GM12878 (cell line): ENCODE measurements at regions not wholly inside any gene's neighbourhood (a gene's known extent, or its start where the extent isn't known, plus 50 kb on each side); places are given as distances from the start of the nearest gene placed in this dataset.

ENCODE experiments used
- CTCF ChIP-seq, 3 experiments: IDR thresholded peaks in 2 of 3; conservative IDR thresholded peaks in 1 of 3; 2 replicates each; pipeline ENCODE4 v1.5.1; 2011; ENCODE audit warnings: low read depth in 3 of 3, low read length in 3 of 3, mild to moderate bottlenecking in 3 of 3, control low read depth in 2 of 3, moderate library complexity in 2 of 3, inconsistent platforms in 1 of 3, mixed read lengths in 1 of 3; ENCODE audit not compliant: control insufficient read depth in 2 of 3, insufficient read depth in 1 of 3; ENCODE audit errors: extremely low read depth in 1 of 3
- EZH2 ChIP-seq: IDR thresholded peaks from 2 replicates; pipeline ENCODE4 v1.6.1; 2012; ENCODE audit warnings: low read depth, mild to moderate bottlenecking, control low read depth, inconsistent platforms, low read length, borderline replicate concordance; ENCODE audit not compliant: control insufficient read depth
- FOS ChIP-seq: IDR thresholded peaks from 3 replicates; pipeline ENCODE4 v1.6.1; 2011; ENCODE audit warnings: borderline replicate concordance; ENCODE audit not compliant: insufficient read length; ENCODE audit errors: extremely low read depth
- MEF2A ChIP-seq: IDR thresholded peaks from 2 replicates; pipeline ENCODE4 v1.6.1; 2011; ENCODE audit warnings: low read depth, mild to moderate bottlenecking, low read length, moderate library complexity; ENCODE audit not compliant: insufficient read depth
- POLR2AphosphoS5 ChIP-seq: IDR thresholded peaks from 2 replicates; pipeline ENCODE4 v1.6.1; 2011; ENCODE audit warnings: mild to moderate bottlenecking, low read length, inconsistent platforms
- TF ChIP-seq, protein P1 (sequence below): IDR thresholded peaks from 2 replicates; pipeline ENCODE4 v1.6.1; 2011; ENCODE audit warnings: low read depth, mild to moderate bottlenecking, low read length, moderate library complexity, borderline replicate concordance; ENCODE audit errors: extremely low read depth

- no peak for TF ChIP-seq CTCF (IDR thresholded peaks at IDR 0.05 in 2 of 3, conservative IDR thresholded peaks at IDR 0.05 in 1 of 3; ENCODE audit: control insufficient read depth in 2 of 3, extremely low read depth in 1 of 3, insufficient read depth in 1 of 3, low read depth in 3 of 3, low read length in 3 of 3)
- no peak for TF ChIP-seq EZH2
- TF ChIP-seq, protein P1, sequence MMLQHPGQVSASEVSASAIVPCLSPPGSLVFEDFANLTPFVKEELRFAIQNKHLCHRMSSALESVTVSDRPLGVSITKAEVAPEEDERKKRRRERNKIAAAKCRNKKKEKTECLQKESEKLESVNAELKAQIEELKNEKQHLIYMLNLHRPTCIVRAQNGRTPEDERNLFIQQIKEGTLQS: no peak
- no peak for TF ChIP-seq MEF2A
- TF ChIP-seq POLR2AphosphoS5: no peak
- TF ChIP-seq FOS: no peak
Observed at GRCh38 chr16:6343157-6343556, 989.5 kb upstream of the RBFOX1 start.
